HepG2 (cell line): ENCODE measurements at regions not wholly inside any gene's neighbourhood (a gene's known extent, or its start where the extent isn't known, plus 50 kb on each side); places are given as distances from the start of the nearest gene placed in this dataset.

Source experiments
- CTCF ChIP-seq: sonication (generic); formaldehyde crosslinking; IDR thresholded peaks from 2 replicates; pipeline ENCODE4 v1.5.0; 2020; ENCODE audit warnings: mild to moderate bottlenecking, missing genetic modification reagents, moderate library complexity
- ETS1 ChIP-seq: sonication (generic); formaldehyde crosslinking; IDR thresholded peaks from 2 replicates; pipeline ENCODE4 v1.4.0; 2020; ENCODE audit warnings: missing genetic modification reagents
- NR2C2 ChIP-seq: sonication (generic); formaldehyde crosslinking; IDR thresholded peaks from 2 replicates; pipeline ENCODE4 v1.4.0; 2020; ENCODE audit warnings: missing genetic modification reagents, mild to moderate bottlenecking, moderate library complexity, borderline replicate concordance
- POLR2A ChIP-seq, 2 experiments: IDR thresholded peaks; 2 replicates each; pipeline ENCODE4 v1.6.1; 2011; ENCODE audit warnings: low read depth in 2 of 2, low read length in 2 of 2, mild to moderate bottlenecking in 1 of 2, moderate library complexity in 1 of 2; ENCODE audit not compliant: insufficient read depth in 1 of 2
- POLR2AphosphoS5 ChIP-seq: IDR thresholded peaks from 2 replicates; pipeline ENCODE4 v1.6.1; 2012; ENCODE audit warnings: low read depth, low read length
- REPIN1 ChIP-seq: sonication (generic); formaldehyde crosslinking; IDR thresholded peaks from 2 replicates; pipeline ENCODE4 v1.8.0; 2022; ENCODE audit warnings: missing genetic modification reagents, low read depth, mild to moderate bottlenecking, borderline replicate concordance
- SMC3 ChIP-seq: IDR thresholded peaks from 2 replicates; pipeline ENCODE4 v1.6.1; 2011; ENCODE audit warnings: low read length, improper control_type of control experiment
- SOX13 ChIP-seq, 3 experiments: fragments of 450-650 bp in 1 of 3; sonication (generic) in 1 of 3; formaldehyde crosslinking in 1 of 3; IDR thresholded peaks in 2 of 3; conservative IDR thresholded peaks in 1 of 3; 2 replicates each; pipeline versions ENCODE4 v1.5.0 to v1.6.1; 2016 to 2020; ENCODE audit warnings: antibody characterized with exemption in 1 of 3, mild to moderate bottlenecking in 1 of 3, missing compliant biosample characterization in 1 of 3, missing genetic modification reagents in 1 of 3, moderate library complexity in 1 of 3
- ZBTB40 ChIP-seq, 2 experiments: fragments of 450-650 bp in 1 of 2; sonication (generic) in 1 of 2; formaldehyde crosslinking in 1 of 2; IDR thresholded peaks; 2 replicates each; pipeline versions ENCODE4 v1.6.1 to v1.8.0; 2016 to 2022; ENCODE audit warnings: antibody characterized with exemption in 1 of 2, mild to moderate bottlenecking in 1 of 2, missing genetic modification reagents in 1 of 2
- ZNF232 ChIP-seq: sonication (generic); formaldehyde crosslinking; IDR thresholded peaks from 2 replicates; pipeline ENCODE4 v1.4.0; 2020; ENCODE audit warnings: missing genetic modification reagents, borderline replicate concordance
- ZNF773 ChIP-seq: sonication (generic); formaldehyde crosslinking; IDR thresholded peaks from 2 replicates; pipeline ENCODE4 v1.4.0; 2020; ENCODE audit warnings: missing genetic modification reagents, borderline replicate concordance
- ZNF891 ChIP-seq: sonication (generic); formaldehyde crosslinking; IDR thresholded peaks from 2 replicates; pipeline ENCODE4 v1.5.0; 2020; ENCODE audit warnings: mild to moderate bottlenecking, missing genetic modification reagents
- TF ChIP-seq, protein P1 (sequence below): IDR thresholded peaks from 2 replicates; pipeline ENCODE4 v1.6.1; 2016
- TF ChIP-seq, protein P2 (sequence below): sonication (generic); formaldehyde crosslinking; IDR thresholded peaks from 2 replicates; pipeline ENCODE4 v1.8.1; 2022; ENCODE audit warnings: mild to moderate bottlenecking, missing genetic modification reagents

DNA sequence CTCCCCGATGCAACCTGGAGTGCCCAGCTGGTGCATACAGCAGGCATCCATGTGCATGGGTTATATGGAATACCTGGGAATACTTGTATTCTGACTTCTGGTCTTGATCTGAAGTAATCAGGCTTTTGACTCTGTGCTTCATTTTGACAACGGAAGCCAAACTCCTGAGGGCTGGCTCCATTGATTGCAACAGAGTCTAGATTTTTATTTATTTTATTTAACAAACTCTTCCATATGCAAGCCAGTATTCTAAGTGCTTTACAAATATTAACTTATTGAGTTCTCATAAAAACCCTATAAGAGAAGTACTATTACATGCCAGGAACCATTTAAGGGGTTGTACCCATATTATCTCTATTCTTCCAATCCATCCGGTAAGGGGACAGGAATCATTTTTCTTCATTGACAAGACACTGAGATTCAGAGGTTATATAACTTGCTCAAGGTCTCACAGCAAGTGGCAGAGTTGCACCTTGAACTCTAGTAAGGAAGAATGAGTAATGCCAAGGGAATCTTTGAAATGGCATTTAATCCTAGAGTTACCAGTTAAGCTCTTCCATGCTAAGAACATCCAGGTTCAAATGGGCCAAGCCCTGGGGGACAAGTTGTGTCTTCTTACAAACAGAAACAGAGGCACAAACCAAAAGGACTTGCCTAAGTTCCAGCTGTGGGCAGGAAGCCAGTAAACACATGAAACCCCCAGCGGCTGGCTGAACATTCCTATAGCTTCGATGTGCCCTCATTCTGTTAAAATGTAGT is 241.0 kb downstream of the WDR11 start:
- no peak for TF ChIP-seq CTCF
- no peak for TF ChIP-seq POLR2A (IDR thresholded peaks at IDR 0.05; ENCODE audit: insufficient read depth in 1 of 2, low read depth in 2 of 2, low read length in 2 of 2)
- no peak for TF ChIP-seq SMC3
- TF ChIP-seq ZNF773 (CRISPR knock-in tag): no peak
- no peak for TF ChIP-seq NR2C2 (CRISPR knock-in tag)
- no peak for TF ChIP-seq ZNF232
- TF ChIP-seq, protein P1, sequence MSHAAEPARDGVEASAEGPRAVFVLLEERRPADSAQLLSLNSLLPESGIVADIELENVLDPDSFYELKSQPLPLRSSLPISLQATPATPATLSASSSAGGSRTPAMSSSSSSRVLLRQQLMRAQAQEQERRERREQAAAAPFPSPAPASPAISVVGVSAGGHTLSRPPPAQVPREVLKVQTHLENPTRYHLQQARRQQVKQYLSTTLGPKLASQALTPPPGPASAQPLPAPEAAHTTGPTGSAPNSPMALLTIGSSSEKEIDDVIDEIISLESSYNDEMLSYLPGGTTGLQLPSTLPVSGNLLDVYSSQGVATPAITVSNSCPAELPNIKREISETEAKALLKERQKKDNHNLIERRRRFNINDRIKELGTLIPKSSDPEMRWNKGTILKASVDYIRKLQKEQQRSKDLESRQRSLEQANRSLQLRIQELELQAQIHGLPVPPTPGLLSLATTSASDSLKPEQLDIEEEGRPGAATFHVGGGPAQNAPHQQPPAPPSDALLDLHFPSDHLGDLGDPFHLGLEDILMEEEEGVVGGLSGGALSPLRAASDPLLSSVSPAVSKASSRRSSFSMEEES (CRISPR knock-in tag): no peak
- TF ChIP-seq ETS1 (CRISPR knock-in tag): no peak
- TF ChIP-seq SOX13 (IDR thresholded peaks at IDR 0.05): no peak
- no peak for TF ChIP-seq SOX13 (CRISPR knock-in tag; conservative IDR thresholded peaks at IDR 0.05 in 1 of 2, IDR thresholded peaks at IDR 0.05 in 1 of 2)
- no peak for TF ChIP-seq POLR2AphosphoS5
- TF ChIP-seq, protein P2, sequence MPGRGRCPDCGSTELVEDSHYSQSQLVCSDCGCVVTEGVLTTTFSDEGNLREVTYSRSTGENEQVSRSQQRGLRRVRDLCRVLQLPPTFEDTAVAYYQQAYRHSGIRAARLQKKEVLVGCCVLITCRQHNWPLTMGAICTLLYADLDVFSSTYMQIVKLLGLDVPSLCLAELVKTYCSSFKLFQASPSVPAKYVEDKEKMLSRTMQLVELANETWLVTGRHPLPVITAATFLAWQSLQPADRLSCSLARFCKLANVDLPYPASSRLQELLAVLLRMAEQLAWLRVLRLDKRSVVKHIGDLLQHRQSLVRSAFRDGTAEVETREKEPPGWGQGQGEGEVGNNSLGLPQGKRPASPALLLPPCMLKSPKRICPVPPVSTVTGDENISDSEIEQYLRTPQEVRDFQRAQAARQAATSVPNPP (CRISPR knock-in tag): no peak
- TF ChIP-seq ZNF891 (CRISPR knock-in tag): no peak
- TF ChIP-seq REPIN1 (CRISPR knock-in tag): no peak
- TF ChIP-seq ZBTB40 (IDR thresholded peaks at IDR 0.05): no peak
- TF ChIP-seq ZBTB40 (CRISPR knock-in tag; IDR thresholded peaks at IDR 0.05): no peak
